Hepatocyte (in vitro differentiated cells): ENCODE measurements at regions not wholly inside any gene's neighbourhood (a gene's known extent, or its start where the extent isn't known, plus 50 kb on each side); places are given as distances from the start of the nearest gene placed in this dataset.
A peak's percentile ranks its signal among the peaks of the same experiment; 100 is the strongest.

ENCODE experiments used
- DNase-seq: peaks from one replicate; pipeline ENCODE4 v3.0.0-alpha.2; 2016; ENCODE audit warnings: low spot score
- H2AFZ ChIP-seq: fragments of 200-600 bp; sonication (generic); 2 replicates; pipeline ENCODE4 v1.6.0; 2016; ENCODE audit warnings: antibody characterized with exemption, mild to moderate bottlenecking
- H3K27ac ChIP-seq: fragments of 200-600 bp; sonication (generic); 2 replicates; pipeline ENCODE4 v1.5.1; 2016; ENCODE audit warnings: mild to moderate bottlenecking
- H3K27me3 ChIP-seq: fragments of 200-600 bp; sonication (generic); 2 replicates; pipeline ENCODE4 v1.6.1; 2016
- H3K36me3 ChIP-seq: fragments of 200-600 bp; sonication (generic); replicated peaks from 2 replicates; pipeline ENCODE4 v1.5.1; 2016; ENCODE audit warnings: low read depth; ENCODE audit not compliant: insufficient read depth
- H3K4me1 ChIP-seq: fragments of 200-600 bp; sonication (generic); 2 replicates; pipeline ENCODE4 v1.5.1; 2016; ENCODE audit warnings: mild to moderate bottlenecking, moderate library complexity; ENCODE audit not compliant: insufficient read depth
- H3K4me2 ChIP-seq: fragments of 200-600 bp; sonication (generic); 2 replicates; pipeline ENCODE4 v1.6.0; 2016
- H3K4me3 ChIP-seq: fragments of 200-600 bp; sonication (generic); 2 replicates; pipeline ENCODE4 v1.5.1; 2016; ENCODE audit warnings: mild to moderate bottlenecking
- H3K79me2 ChIP-seq: fragments of 200-600 bp; sonication (generic); 2 replicates; pipeline ENCODE4 v1.6.0; 2017; ENCODE audit warnings: mild to moderate bottlenecking
- H3K9me2 ChIP-seq: fragments of 200-600 bp; sonication (generic); replicated peaks from 2 replicates; pipeline ENCODE4 v1.6.0; 2017; ENCODE audit warnings: mild to moderate bottlenecking; ENCODE audit not compliant: insufficient read depth
- H3K9me3 ChIP-seq: fragments of 200-600 bp; sonication (generic); 2 replicates; pipeline ENCODE4 v1.5.1; 2016; ENCODE audit warnings: low read depth, mild to moderate bottlenecking
- H4K20me1 ChIP-seq: fragments of 200-600 bp; sonication (generic); 2 replicates; pipeline ENCODE4 v1.6.0; 2016; ENCODE audit warnings: mild to moderate bottlenecking; ENCODE audit not compliant: insufficient read depth, poor library complexity, severe bottlenecking
- CTCF ChIP-seq: fragments of 200-600 bp; sonication (generic); IDR thresholded peaks from 2 replicates; pipeline ENCODE4 v1.5.1; 2016; ENCODE audit warnings: antibody characterized with exemption, mild to moderate bottlenecking; ENCODE audit not compliant: poor library complexity
- EZH2 ChIP-seq: fragments of 200-600 bp; sonication (generic); IDR thresholded peaks from 2 replicates; pipeline ENCODE4 v1.6.1; 2016; ENCODE audit warnings: antibody characterized with exemption, mild to moderate bottlenecking, borderline replicate concordance
- EZH2phosphoT487 ChIP-seq: fragments of 200-600 bp; sonication (generic); IDR thresholded peaks from one replicate; pipeline ENCODE4 v1.6.1; 2018; ENCODE audit warnings: antibody characterized with exemption, mild to moderate bottlenecking, low read depth, moderate library complexity; ENCODE audit not compliant: unreplicated experiment, severe bottlenecking
- WGBS: methylation state at CpG from one replicate; pipeline ENCODE4 v1.1.6; 2016; ENCODE audit warnings: low lambda C conversion rate; ENCODE audit errors: missing lambda C conversion rate; 5-methylcytosine and 5-hydroxymethylcytosine counted together

GRCh38 chr3:82473864-82474541 is 712.6 kb upstream of the GBE1 start:
- TF ChIP-seq EZH2 (no peak), CTCF (no peak), EZH2phosphoT487 (no peak)
- Histone ChIP-seq H3K79me2 (no peaks in the 10 kb centered on the region), H3K4me2 (no peak overlapping the region), H3K4me3 (no peak overlapping the region), H2AFZ (no peak overlapping the region), H3K4me1 (no peaks in the 10 kb centered on the region), H3K36me3 (no peaks in the 10 kb centered on the region), H3K27me3 (no peaks in the 10 kb centered on the region), H3K27ac (no peak overlapping the region), H3K9me3 (no peaks in the 10 kb centered on the region), H3K9me2 (no peaks in the 10 kb centered on the region), H4K20me1 (no peaks in the 10 kb centered on the region)
- DNase-seq, result no peak

- no peaks in the 10 kb centered on the region for H3K27me3 ChIP-seq
- H2AFZ ChIP-seq, result no peak overlapping the region
- no peaks in the 10 kb centered on the region for H3K9me2 ChIP-seq
- no peaks in the 10 kb centered on the region for H4K20me1 ChIP-seq
- no peak overlapping the region for H3K27ac ChIP-seq
- no peaks in the 10 kb centered on the region for H3K4me1 ChIP-seq
- H3K79me2 ChIP-seq, result no peaks in the 10 kb centered on the region
- DNase-seq, result no peak
- no peak overlapping the region for H3K4me3 ChIP-seq
- WGBS, result 93% methylated on average over 1 of the region's 1 CpG
- no peak for TF ChIP-seq CTCF
- no peak for TF ChIP-seq EZH2
- TF ChIP-seq EZH2phosphoT487, result no peak
- no peaks in the 10 kb centered on the region for H3K9me3 ChIP-seq
- H3K4me2 ChIP-seq, result no peak overlapping the region
- no peaks in the 10 kb centered on the region for H3K36me3 ChIP-seq
Observed at GRCh38 chr3:82467051-82467450, 705.6 kb upstream of the GBE1 start.

GRCh38 chr3:82462977-82463376 is 701.5 kb upstream of the GBE1 start:
- DNase-seq, result peak; percentile 15
- H3K4me1 ChIP-seq, result no peaks in the 10 kb centered on the region
- H4K20me1 ChIP-seq, result no peaks in the 10 kb centered on the region
- H3K4me2 ChIP-seq, result no peak overlapping the region
- no peaks in the 10 kb centered on the region for H3K9me2 ChIP-seq
- no peak overlapping the region for H2AFZ ChIP-seq
- no peaks in the 10 kb centered on the region for H3K9me3 ChIP-seq
- H3K79me2 ChIP-seq, result no peaks in the 10 kb centered on the region
- no peak overlapping the region for H3K27ac ChIP-seq
- TF ChIP-seq CTCF, result no peak
- TF ChIP-seq EZH2phosphoT487, result no peak
- no peak for TF ChIP-seq EZH2
- no peak overlapping the region for H3K4me3 ChIP-seq
- H3K36me3 ChIP-seq, result no peaks in the 10 kb centered on the region
- no peaks in the 10 kb centered on the region for H3K27me3 ChIP-seq
- whole genome bisulfite sequencing, result 75% methylated on average over 6 of the region's 6 CpGs
